K562 (cell line): ENCODE measurements at regions not wholly inside any gene's neighbourhood (a gene's known extent, or its start where the extent isn't known, plus 50 kb on each side); places are given as distances from the start of the nearest gene placed in this dataset.
A peak's percentile ranks its signal among the peaks of the same experiment; 100 is the strongest.

Source experiments
- BRF1 ChIP-seq: IDR thresholded peaks from 3 replicates; pipeline ENCODE4 v1.6.1; 2011; ENCODE audit warnings: borderline replicate concordance, mild to moderate bottlenecking; ENCODE audit not compliant: insufficient read length; ENCODE audit errors: extremely low read depth
- CBFB ChIP-seq: sonication (generic); formaldehyde crosslinking; IDR thresholded peaks from 2 replicates; pipeline ENCODE4 v1.4.0; 2020; ENCODE audit warnings: mild to moderate bottlenecking, missing genetic modification reagents
- CBX1 ChIP-seq: sonication (generic); IDR thresholded peaks from 2 replicates; pipeline ENCODE4 v1.6.1; 2016; ENCODE audit warnings: antibody characterized with exemption, low read depth, mild to moderate bottlenecking
- CREBBP ChIP-seq: IDR thresholded peaks from one replicate; pipeline ENCODE4 v1.6.1; 2012; ENCODE audit warnings: low read depth, mild to moderate bottlenecking, control low read depth, inconsistent platforms, low read length
- GABPA ChIP-seq: fragments of 200-800 bp; sonication (Bioruptor generic); conservative IDR thresholded peaks from 2 replicates; pipeline ENCODE4 v1.6.1; 2016; ENCODE audit warnings: low read depth, missing genetic modification characterization, missing compliant biosample characterization
- GATAD2A ChIP-seq: fragments of 450-650 bp; IDR thresholded peaks from 2 replicates; pipeline ENCODE4 v1.6.1; 2017
- IRF2 ChIP-seq: sonication (generic); formaldehyde crosslinking; IDR thresholded peaks from 2 replicates; pipeline ENCODE4 v1.8.1; 2022; ENCODE audit warnings: mild to moderate bottlenecking, missing genetic modification reagents
- MEF2D ChIP-seq: conservative IDR thresholded peaks from 2 replicates; pipeline ENCODE4 v1.6.1; 2016; ENCODE audit warnings: low read depth, missing genetic modification characterization, missing compliant biosample characterization
- MEIS2 ChIP-seq: fragments of 450-650 bp; IDR thresholded peaks from 2 replicates; pipeline ENCODE4 v1.6.1; 2014; ENCODE audit warnings: mild to moderate bottlenecking; ENCODE audit not compliant: partially characterized antibody
- PHB ChIP-seq: fragments of 250-450 bp; sonication (Bioruptor Pico); IDR thresholded peaks from 2 replicates; pipeline ENCODE4 v1.5.0; 2021
- PHF8 ChIP-seq: fragments of 200-600 bp; sonication (generic); IDR thresholded peaks from 2 replicates; pipeline ENCODE4 v1.6.1; 2012; ENCODE audit warnings: mixed run types, mild to moderate bottlenecking, inconsistent platforms, low read length, moderate library complexity, borderline replicate concordance
- SOX6 ChIP-seq: fragments of 450-650 bp; IDR thresholded peaks from 2 replicates; pipeline ENCODE4 v1.6.1; 2014; ENCODE audit warnings: mild to moderate bottlenecking
- SP2 ChIP-seq: IDR thresholded peaks from 2 replicates; pipeline ENCODE4 v1.6.1; 2011; ENCODE audit warnings: mild to moderate bottlenecking, low read depth, low read length, moderate library complexity; ENCODE audit not compliant: poor library complexity, severe bottlenecking; ENCODE audit errors: extremely low read depth
- ZBTB8A ChIP-seq: fragments of 450-650 bp; IDR thresholded peaks from 2 replicates; pipeline ENCODE4 v1.6.1; 2018; ENCODE audit warnings: mild to moderate bottlenecking, moderate library complexity; ENCODE audit not compliant: partially characterized antibody
- ZFP36 ChIP-seq: fragments of 150-350 bp; IDR thresholded peaks from 2 replicates; pipeline ENCODE4 v1.6.1; 2018; ENCODE audit warnings: low read length, low read depth; ENCODE audit not compliant: partially characterized antibody
- ZFX ChIP-seq: sonication (generic); formaldehyde crosslinking; IDR thresholded peaks from 2 replicates; pipeline ENCODE4 v1.8.0; 2022; ENCODE audit warnings: mild to moderate bottlenecking, missing genetic modification reagents, moderate library complexity
- ZMIZ1 ChIP-seq, 2 experiments: fragments of 150-350 bp in 1 of 2; IDR thresholded peaks; 2 replicates each; pipeline ENCODE4 v1.6.1; 2012 to 2016; ENCODE audit warnings: low read depth in 2 of 2, low read length in 2 of 2, mild to moderate bottlenecking in 1 of 2, moderate library complexity in 1 of 2
- ZNF143 ChIP-seq: sonication (generic); formaldehyde crosslinking; IDR thresholded peaks from 2 replicates; pipeline ENCODE4 v1.9.0; 2022; ENCODE audit warnings: mild to moderate bottlenecking, missing genetic modification reagents
- ZNF197 ChIP-seq: fragments of 200-800 bp; sonication (Bioruptor generic); IDR thresholded peaks from 2 replicates; pipeline ENCODE4 v1.6.1; 2016; ENCODE audit warnings: low read depth, missing genetic modification characterization, missing compliant biosample characterization
- ZNF3 ChIP-seq: fragments of 250-450 bp; sonication (Bioruptor Pico); IDR thresholded peaks from 2 replicates; pipeline ENCODE4 v1.5.0; 2021; ENCODE audit warnings: mild to moderate bottlenecking, moderate library complexity
- ZNF354B ChIP-seq: fragments of 250-450 bp; sonication (Bioruptor Pico); IDR thresholded peaks from 2 replicates; pipeline ENCODE4 v1.4.0; 2020
- TF ChIP-seq, protein P1 (sequence below): sonication (generic); formaldehyde crosslinking; IDR thresholded peaks from 2 replicates; pipeline ENCODE4 v1.8.0; 2022; ENCODE audit warnings: mild to moderate bottlenecking, missing genetic modification reagents

- TF ChIP-seq, protein P1, sequence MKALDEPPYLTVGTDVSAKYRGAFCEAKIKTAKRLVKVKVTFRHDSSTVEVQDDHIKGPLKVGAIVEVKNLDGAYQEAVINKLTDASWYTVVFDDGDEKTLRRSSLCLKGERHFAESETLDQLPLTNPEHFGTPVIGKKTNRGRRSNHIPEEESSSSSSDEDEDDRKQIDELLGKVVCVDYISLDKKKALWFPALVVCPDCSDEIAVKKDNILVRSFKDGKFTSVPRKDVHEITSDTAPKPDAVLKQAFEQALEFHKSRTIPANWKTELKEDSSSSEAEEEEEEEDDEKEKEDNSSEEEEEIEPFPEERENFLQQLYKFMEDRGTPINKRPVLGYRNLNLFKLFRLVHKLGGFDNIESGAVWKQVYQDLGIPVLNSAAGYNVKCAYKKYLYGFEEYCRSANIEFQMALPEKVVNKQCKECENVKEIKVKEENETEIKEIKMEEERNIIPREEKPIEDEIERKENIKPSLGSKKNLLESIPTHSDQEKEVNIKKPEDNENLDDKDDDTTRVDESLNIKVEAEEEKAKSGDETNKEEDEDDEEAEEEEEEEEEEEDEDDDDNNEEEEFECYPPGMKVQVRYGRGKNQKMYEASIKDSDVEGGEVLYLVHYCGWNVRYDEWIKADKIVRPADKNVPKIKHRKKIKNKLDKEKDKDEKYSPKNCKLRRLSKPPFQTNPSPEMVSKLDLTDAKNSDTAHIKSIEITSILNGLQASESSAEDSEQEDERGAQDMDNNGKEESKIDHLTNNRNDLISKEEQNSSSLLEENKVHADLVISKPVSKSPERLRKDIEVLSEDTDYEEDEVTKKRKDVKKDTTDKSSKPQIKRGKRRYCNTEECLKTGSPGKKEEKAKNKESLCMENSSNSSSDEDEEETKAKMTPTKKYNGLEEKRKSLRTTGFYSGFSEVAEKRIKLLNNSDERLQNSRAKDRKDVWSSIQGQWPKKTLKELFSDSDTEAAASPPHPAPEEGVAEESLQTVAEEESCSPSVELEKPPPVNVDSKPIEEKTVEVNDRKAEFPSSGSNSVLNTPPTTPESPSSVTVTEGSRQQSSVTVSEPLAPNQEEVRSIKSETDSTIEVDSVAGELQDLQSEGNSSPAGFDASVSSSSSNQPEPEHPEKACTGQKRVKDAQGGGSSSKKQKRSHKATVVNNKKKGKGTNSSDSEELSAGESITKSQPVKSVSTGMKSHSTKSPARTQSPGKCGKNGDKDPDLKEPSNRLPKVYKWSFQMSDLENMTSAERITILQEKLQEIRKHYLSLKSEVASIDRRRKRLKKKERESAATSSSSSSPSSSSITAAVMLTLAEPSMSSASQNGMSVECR (CRISPR knock-in tag) = peak; percentile 87
- TF ChIP-seq ZMIZ1 (IDR thresholded peaks at IDR 0.05; ENCODE audit: low read depth in 2 of 2, low read length in 2 of 2) = no peak; a peak in 2 of 4 replicates
- TF ChIP-seq MEF2D (tag) = no peak
- TF ChIP-seq CBX1 = peak; percentile 67; the same call in 1 of the 2 replicates
- TF ChIP-seq ZBTB8A = no peak
- TF ChIP-seq SP2 = no peak
- no peak for TF ChIP-seq BRF1
- peak; percentile 70; the same call in 1 of the 2 replicates for TF ChIP-seq PHF8
- TF ChIP-seq GABPA = peak; percentile 95
- TF ChIP-seq ZNF197 (CRISPR knock-in tag) = no peak; the same call in 1 of the 2 replicates
- no peak for TF ChIP-seq CBFB (CRISPR knock-in tag)
- TF ChIP-seq GATAD2A = peak; percentile 60
- TF ChIP-seq ZFP36 = no peak
- TF ChIP-seq ZFX (CRISPR knock-in tag) = peak; percentile 83
- TF ChIP-seq PHB (CRISPR knock-in tag) = no peak
- peak; percentile 13; the same call in 1 of the 2 replicates for TF ChIP-seq ZNF143 (CRISPR knock-in tag)
- TF ChIP-seq IRF2 (CRISPR knock-in tag) = no peak
- peak; percentile 63 for TF ChIP-seq MEIS2
- peak; percentile 76 for TF ChIP-seq SOX6
- TF ChIP-seq ZNF3 = no peak
- TF ChIP-seq ZNF354B (CRISPR knock-in tag) = no peak
- TF ChIP-seq CREBBP = no peak
These were observed 90.9 kb upstream of the CHD2 start (continued) for GRCh38 chr15:92809064-92809879.
